ENCODE measurements at regions not wholly inside any gene's neighbourhood (a gene's known extent, or its start where the extent isn't known, plus 50 kb on each side); places are given as distances from the start of the nearest gene placed in this dataset.

DNA sequence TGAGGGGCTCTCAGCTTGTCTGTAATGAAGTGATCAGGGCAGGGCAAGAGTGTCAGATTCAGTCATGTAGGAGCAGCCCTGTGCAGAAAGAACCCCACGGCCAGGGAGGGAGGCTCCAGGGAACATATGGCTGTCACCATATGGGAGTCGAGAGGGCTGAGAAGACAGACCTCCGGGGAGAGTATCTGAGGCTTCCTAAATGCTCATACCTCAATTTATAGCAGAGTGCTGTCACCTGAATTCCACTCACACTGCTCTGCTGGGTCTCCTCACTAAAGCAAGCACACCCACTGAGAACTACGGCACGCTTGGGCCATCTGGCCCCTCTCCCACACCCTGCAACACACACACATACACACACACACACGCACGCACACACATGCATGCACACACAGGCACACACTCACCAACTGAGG is 92.3 kb upstream of the TJP1 start:
- Histone ChIP-seq H3K23me2 (ENCODE audit: insufficient read length, low read depth, low read length, poor library complexity, severe bottlenecking) (no peaks in the 10 kb centered on the region), H3K18ac (ENCODE audit: insufficient read length, low read depth, low read length) (no peak overlapping the region), H3K27me3 (ENCODE audit: insufficient read depth, low read length) (no peaks in the 10 kb centered on the region), H2BK120ac (ENCODE audit: low read depth, low read length, poor library complexity, severe bottlenecking) (no peak overlapping the region), H4K91ac (ENCODE audit: insufficient read length, low read depth, low read length) (no peak overlapping the region), H3K27ac (ENCODE audit: insufficient read length, low read depth, low read length) (no peak overlapping the region), H4K5ac (ENCODE audit: insufficient read length, low read depth, low read length) (no peak overlapping the region), H3K4me1 (ENCODE audit: insufficient read depth, low read length) (no peaks in the 10 kb centered on the region; the same call in 1 of the 2 replicates), H2AK5ac (ENCODE audit: insufficient read length, low read length) (no peak overlapping the region), H3K23ac (ENCODE audit: insufficient read length, low read depth, low read length) (no peak overlapping the region), H3K79me2 (ENCODE audit: insufficient read depth, low read length) (no peaks in the 10 kb centered on the region), H3K14ac (ENCODE audit: insufficient read depth, low read length) (no peak overlapping the region), H3T11ph (ENCODE audit: low read length) (no peak overlapping the region), H3K4ac (ENCODE audit: low read depth, low read length) (no peak overlapping the region), H3K9ac (ENCODE audit: extremely low read depth, insufficient read length, low read length) (no peak overlapping the region), H2BK15ac (ENCODE audit: low read depth, low read length) (no peak overlapping the region), H4K8ac (replicated peaks; ENCODE audit: insufficient read length, low read depth, low read length) (no peak overlapping the region), H3K79me1 (ENCODE audit: insufficient read depth, low read depth, low read length, poor library complexity, severe bottlenecking) (no peaks in the 10 kb centered on the region), H2BK20ac (ENCODE audit: low read depth, low read length, poor library complexity, severe bottlenecking) (no peak overlapping the region), H2BK12ac (ENCODE audit: insufficient read length, low read depth, low read length) (no peak overlapping the region), H2BK5ac (ENCODE audit: insufficient read length, low read length) (no peak overlapping the region), H2AFZ (ENCODE audit: low read length) (no peak overlapping the region), H3K9me3 (ENCODE audit: control insufficient read depth, low read depth, low read length) (no peaks in the 10 kb centered on the region), H3K4me2 (ENCODE audit: insufficient read depth, insufficient read length, low read length) (no peak overlapping the region), H3K56ac (ENCODE audit: insufficient read length, low read depth, low read length) (no peak overlapping the region), H4K20me1 (ENCODE audit: control insufficient read depth, insufficient read depth, insufficient read length) (no peaks in the 10 kb centered on the region)
- Mint-ChIP-seq H3K4me1 (peaks cover 27 to 28% of the 10 kb centered on the region in 2 experiments), H3K36me3 (ENCODE audit: insufficient read depth in 1 of 3, low read depth in 3 of 3) (peaks cover 3 to 16% (median 3%) of the 10 kb centered on the region in 3 experiments; a peak in 3 of 7 replicates), H3K27ac (peak overlapping the region in 2 of 3 experiments; percentile 14 to 27; a peak in 1 of 7 replicates), H3K4me3 (no peak overlapping the region), H3K27me3 (ENCODE audit: low read depth) (no peaks in the 10 kb centered on the region), H3K9me3 (peaks cover 13% of the 10 kb centered on the region in 2 experiments)
- TF ChIP-seq, protein P1, sequence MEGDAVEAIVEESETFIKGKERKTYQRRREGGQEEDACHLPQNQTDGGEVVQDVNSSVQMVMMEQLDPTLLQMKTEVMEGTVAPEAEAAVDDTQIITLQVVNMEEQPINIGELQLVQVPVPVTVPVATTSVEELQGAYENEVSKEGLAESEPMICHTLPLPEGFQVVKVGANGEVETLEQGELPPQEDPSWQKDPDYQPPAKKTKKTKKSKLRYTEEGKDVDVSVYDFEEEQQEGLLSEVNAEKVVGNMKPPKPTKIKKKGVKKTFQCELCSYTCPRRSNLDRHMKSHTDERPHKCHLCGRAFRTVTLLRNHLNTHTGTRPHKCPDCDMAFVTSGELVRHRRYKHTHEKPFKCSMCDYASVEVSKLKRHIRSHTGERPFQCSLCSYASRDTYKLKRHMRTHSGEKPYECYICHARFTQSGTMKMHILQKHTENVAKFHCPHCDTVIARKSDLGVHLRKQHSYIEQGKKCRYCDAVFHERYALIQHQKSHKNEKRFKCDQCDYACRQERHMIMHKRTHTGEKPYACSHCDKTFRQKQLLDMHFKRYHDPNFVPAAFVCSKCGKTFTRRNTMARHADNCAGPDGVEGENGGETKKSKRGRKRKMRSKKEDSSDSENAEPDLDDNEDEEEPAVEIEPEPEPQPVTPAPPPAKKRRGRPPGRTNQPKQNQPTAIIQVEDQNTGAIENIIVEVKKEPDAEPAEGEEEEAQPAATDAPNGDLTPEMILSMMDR (conservative IDR thresholded peaks at IDR 0.05): no peak
- no CpG with 5 or more reads among the region's 7 CpGs for WGBS (ENCODE audit: extremely low coverage, insufficient read length, low lambda C conversion rate)
- DNase-seq: no peak
